B cell (primary cell): ENCODE measurements at regions not wholly inside any gene's neighbourhood (a gene's known extent, or its start where the extent isn't known, plus 50 kb on each side); places are given as distances from the start of the nearest gene placed in this dataset.

Experiments used
- ATAC-seq: fragments of 200-7000 bp; cut with Tn5 transposase; one replicate; pipeline ENCODE4 v1.10.0; 2021; ENCODE audit warnings: low read depth, mild to moderate bottlenecking, moderate number of reproducible peaks, moderate library complexity
- CTCF ChIA-PET: fragments of 350-600 bp; sonication (Branson Sonifier 250); formaldehyde crosslinking; loops from one replicate; lab custom pipeline; 2021; ENCODE audit warnings: antibody characterized with exemption, inconsistent platforms; lab: Charles Lee
- POLR2A ChIA-PET: fragments of 350-600 bp; sonication (Branson Sonifier 250); formaldehyde crosslinking; loops from one replicate; lab custom pipeline; 2021; ENCODE audit warnings: antibody characterized with exemption; lab: Charles Lee
- DNase-seq: peaks from one replicate; pipeline ENCODE4 v3.0.0; 2013
- H2AFZ ChIP-seq: 2 replicates; pipeline ENCODE4 v1.6.1; 2012; ENCODE audit warnings: mild to moderate bottlenecking, low read depth, low read length; ENCODE audit not compliant: insufficient read depth, poor library complexity, severe bottlenecking
- H3K27ac ChIP-seq, 2 donors: 1 replicate in 1 of 2; 2 replicates in 1 of 2; pipeline ENCODE4 v1.5.1; 2012 to 2013; ENCODE audit warnings: low read length in 2 of 2, mild to moderate bottlenecking in 2 of 2, moderate library complexity in 1 of 2
- H3K27me3 ChIP-seq, 4 experiments: fragments of 200-600 bp in 1 of 4; sonication (generic) in 1 of 4; replicated peaks in 1 of 4; 1 replicate in 2 of 4; 2 replicates in 2 of 4; pipeline versions ENCODE4 v1.6.1 to v1.7.0; 2013 to 2016; ENCODE audit warnings: low read length in 3 of 4, mild to moderate bottlenecking in 2 of 4, mixed read lengths in 1 of 4, moderate library complexity in 1 of 4; ENCODE audit not compliant: insufficient read depth in 4 of 4, control insufficient read depth in 3 of 4; ENCODE audit errors: control extremely low read depth in 1 of 4
- H3K36me3 ChIP-seq, 2 experiments: replicated peaks in 1 of 2; 1 replicate in 1 of 2; 2 replicates in 1 of 2; pipeline versions ENCODE4 v1.6.1 to v1.7.1; 2013; ENCODE audit warnings: low read length in 1 of 2; ENCODE audit not compliant: insufficient read depth in 2 of 2, control insufficient read depth in 1 of 2; ENCODE audit errors: control extremely low read depth in 1 of 2, extremely low read depth in 1 of 2
- H3K4me1 ChIP-seq, 2 donors: fragments of 200-600 bp in 1 of 2; sonication (generic) in 1 of 2; 1 replicate in 1 of 2; 2 replicates in 1 of 2; pipeline versions ENCODE4 v1.5.1 to v1.6.1; 2013 to 2017; ENCODE audit warnings: low read length in 2 of 2; ENCODE audit not compliant: control insufficient read depth in 2 of 2, insufficient read depth in 2 of 2
- H3K4me2 ChIP-seq: replicated peaks from 2 replicates; pipeline ENCODE3; 2012; ENCODE audit warnings: mild to moderate bottlenecking, low read depth, low read length; ENCODE audit not compliant: poor library complexity, severe bottlenecking
- H3K4me3 ChIP-seq, 5 experiments: fragments of 200-600 bp in 1 of 5; sonication (generic) in 1 of 5; 1 replicate in 3 of 5; 2 replicates in 2 of 5; pipeline versions ENCODE4 v1.5.1 to v1.7.0; 2011 to 2016; ENCODE audit warnings: low read length in 4 of 5, mild to moderate bottlenecking in 4 of 5, low read depth in 2 of 5, control low read depth in 1 of 5, moderate library complexity in 1 of 5; ENCODE audit not compliant: insufficient read depth in 1 of 5; ENCODE audit errors: control extremely low read depth in 1 of 5, extremely low read depth in 1 of 5
- H3K79me2 ChIP-seq: fragments of 200-600 bp; sonication (generic); one replicate; pipeline ENCODE4 v1.6.0; 2016; ENCODE audit warnings: low read length; ENCODE audit not compliant: control insufficient read depth, insufficient read depth
- H3K9ac ChIP-seq: fragments of 200-600 bp; sonication (generic); 2 replicates; pipeline ENCODE4 v1.6.1; 2017; ENCODE audit warnings: mild to moderate bottlenecking, low read length, moderate library complexity
- H3K9me3 ChIP-seq, 3 donors: one replicate each; pipeline versions ENCODE4 v1.6.1 to v1.7.1; 2013; ENCODE audit warnings: low read length in 2 of 3; ENCODE audit not compliant: control insufficient read depth in 2 of 3, insufficient read depth in 1 of 3; ENCODE audit errors: control extremely low read depth in 1 of 3
- H4K20me1 ChIP-seq: 2 replicates; pipeline ENCODE4 v1.6.0; 2012; ENCODE audit warnings: mild to moderate bottlenecking, low read length; ENCODE audit not compliant: insufficient read depth, control insufficient read depth, poor library complexity, severe bottlenecking
- H3K27ac Mint-ChIP-seq: one replicate; pipeline ENCODE4 v1.8.0; 2021; ENCODE audit warnings: mixed read lengths
- H3K27me3 Mint-ChIP-seq: one replicate; pipeline ENCODE4 v1.8.0; 2021; ENCODE audit warnings: mixed read lengths
- H3K4me1 Mint-ChIP-seq: one replicate; pipeline ENCODE4 v1.8.0; 2021; ENCODE audit warnings: mixed read lengths
- H3K4me3 Mint-ChIP-seq: one replicate; pipeline ENCODE4 v1.8.0; 2021; ENCODE audit warnings: mixed read lengths
- H3K9me3 Mint-ChIP-seq: one replicate; pipeline ENCODE4 v1.8.0; 2022; ENCODE audit warnings: mixed read lengths; ENCODE audit not compliant: insufficient read depth
- CTCF ChIP-seq: fragments of 200-600 bp; IDR thresholded peaks from one replicate; pipeline ENCODE4 v1.8.0; 2022; ENCODE audit warnings: antibody characterized with exemption, mild to moderate bottlenecking
- EZH2 ChIP-seq: IDR thresholded peaks from 2 replicates; pipeline ENCODE4 v1.6.1; 2012; ENCODE audit warnings: borderline replicate concordance, low read depth, mild to moderate bottlenecking, moderate library complexity, low read length; ENCODE audit not compliant: insufficient read depth, poor library complexity, severe bottlenecking
- WGBS: methylation state at CpG from one replicate; pipeline ENCODE4 v1.1.5; 2013; ENCODE audit warnings: missing lambda C conversion rate; ENCODE audit not compliant: insufficient coverage; 5-methylcytosine and 5-hydroxymethylcytosine counted together
- intact Hi-C: fragments of 100-400 bp; cut with micrococcal nuclease; formaldehyde crosslinking; loops from one replicate; pipeline ENCODE4 v1.10.0; 2022

DNA sequence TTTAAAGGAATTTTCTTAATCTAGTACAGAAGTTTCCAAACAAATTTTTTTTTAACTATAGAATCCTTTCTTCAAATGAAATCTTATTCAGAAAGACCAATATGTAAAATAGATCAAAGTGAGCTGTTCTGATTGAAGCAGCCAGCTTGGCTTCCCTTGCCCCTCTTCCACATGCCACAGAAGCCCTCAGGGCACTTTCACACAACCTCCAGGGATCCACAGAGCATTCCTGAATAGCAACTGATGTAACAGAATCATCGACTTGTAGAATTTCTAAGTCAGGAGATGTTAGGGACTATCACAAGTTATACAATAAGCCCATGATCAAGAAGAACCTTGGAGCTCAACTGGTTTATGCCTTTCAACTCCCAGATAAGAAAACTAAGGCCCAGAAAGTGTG lies 427.8 kb upstream of the C9orf72 start:
- intact Hi-C loops = no loop called here
- TF ChIP-seq EZH2 = no peak
- TF ChIP-seq CTCF = no peak
- H3K4me1 Mint-ChIP-seq = no peaks in the 10 kb centered on the region
- CTCF ChIA-PET = no interaction called here
- H3K4me1 ChIP-seq = no peaks in the 10 kb centered on the region
- no peaks in the 10 kb centered on the region for H4K20me1 ChIP-seq
- DNase-seq (no peak), ATAC-seq (no peak)
- H3K36me3 ChIP-seq = no peaks in the 10 kb centered on the region
- no peak overlapping the region for H3K4me3 Mint-ChIP-seq
- H3K27ac Mint-ChIP-seq = no peak overlapping the region
- H3K9me3 Mint-ChIP-seq = peaks cover 3% of the 10 kb centered on the region
- no peaks in the 10 kb centered on the region for H3K9me3 ChIP-seq
- no peaks in the 10 kb centered on the region for H3K79me2 ChIP-seq
- no peak overlapping the region for H3K9ac ChIP-seq
- no peak overlapping the region for H3K4me2 ChIP-seq
- no peak overlapping the region for H3K4me3 ChIP-seq
- POLR2A ChIA-PET = no interaction called here
- no peaks in the 10 kb centered on the region for H3K27me3 Mint-ChIP-seq
- 60% methylated on average over 1 of the region's 1 CpG for WGBS
- no peak overlapping the region for H3K27ac ChIP-seq
- no peak overlapping the region for H2AFZ ChIP-seq
- no peaks in the 10 kb centered on the region for H3K27me3 ChIP-seq

- WGBS = 0% methylated on average over 1 of the region's 4 CpGs
Measured at GRCh38 chr9:28004900-28005299, 431.6 kb upstream of the C9orf72 start.

More at GRCh38 chr9:28004900-28005299, 431.6 kb upstream of the C9orf72 start:
- Histone ChIP-seq H3K79me2 (no peaks in the 10 kb centered on the region), H3K4me3 (no peak overlapping the region), H3K27ac (no peak overlapping the region), H4K20me1 (no peaks in the 10 kb centered on the region), H3K4me1 (no peaks in the 10 kb centered on the region), H3K27me3 (no peaks in the 10 kb centered on the region), H3K36me3 (no peaks in the 10 kb centered on the region), H3K9ac (no peak overlapping the region), H2AFZ (no peak overlapping the region), H3K4me2 (no peak overlapping the region), H3K9me3 (no peaks in the 10 kb centered on the region)
- intact Hi-C loops = no loop called here
- no peaks in the 10 kb centered on the region for H3K27me3 Mint-ChIP-seq
- H3K4me3 Mint-ChIP-seq = no peak overlapping the region
- CTCF ChIA-PET = no interaction called here
- POLR2A ChIA-PET = no interaction called here
- ATAC-seq = no peak
- no peaks in the 10 kb centered on the region for H3K9me3 Mint-ChIP-seq
- no peak overlapping the region for H3K27ac Mint-ChIP-seq
- DNase-seq = no peak
- H3K4me1 Mint-ChIP-seq = no peaks in the 10 kb centered on the region
- TF ChIP-seq EZH2 (no peak), CTCF (no peak)
